HUDEP-2 (cell line): ENCODE measurements at regions not wholly inside any gene's neighbourhood (a gene's known extent, or its start where the extent isn't known, plus 50 kb on each side); places are given as distances from the start of the nearest gene placed in this dataset.
"Not testable (repeated sequence)": the region's sequence is repeated elsewhere in the genome, so short reads cannot be mapped to it uniquely, and the experiment has no call there.

ENCODE experiments used
- DNase-seq, 76 experiments: peaks; one replicate each; lab custom pipeline; 2025; ENCODE audit not compliant: unreplicated experiment in 76 of 76; lab: John Stamatoyannopoulos, UW

GRCh38 chrX:117843749-117844148 is 272.9 kb downstream of the KLHL13 start:
- DNase-seq: no peak

GRCh38 chrX:117840645-117841044 is 276.0 kb downstream of the KLHL13 start:
- no peak for DNase-seq

GRCh38 chrX:117839544-117839943 is 277.1 kb downstream of the KLHL13 start:
- no peak for DNase-seq

- DNase-seq: no peak
Observed at GRCh38 chrX:117838581-117839331, 277.9 kb downstream of the KLHL13 start.

- no peak for DNase-seq
Observed at GRCh38 chrX:117835034-117835433, 281.6 kb downstream of the KLHL13 start.

- DNase-seq: no peak
Observed at GRCh38 chrX:117834076-117834475, 282.5 kb downstream of the KLHL13 start.

GRCh38 chrX:117821472-117821871 is 295.1 kb downstream of the KLHL13 start:
- not testable (repeated sequence) for DNase-seq

GRCh38 chrX:117808426-117808825 is 308.2 kb downstream of the KLHL13 start:
- no peak for DNase-seq

GRCh38 chrX:117803463-117803862 is 313.1 kb downstream of the KLHL13 start:
- DNase-seq: no peak

GRCh38 chrX:117788339-117788738 is 328.3 kb downstream of the KLHL13 start:
- no peak for DNase-seq

- DNase-seq: no peak
Observed at GRCh38 chrX:117771384-117771783, 345.2 kb downstream of the KLHL13 start.

- DNase-seq: no peak
Observed at GRCh38 chrX:117768861-117769604, 347.6 kb downstream of the KLHL13 start.

- no peak for DNase-seq
Observed at GRCh38 chrX:117765211-117765610, 351.4 kb downstream of the KLHL13 start.

GRCh38 chrX:117752745-117753144 is 363.9 kb downstream of the KLHL13 start:
- no peak for DNase-seq

GRCh38 chrX:117751155-117751554 is 365.5 kb downstream of the KLHL13 start:
- no peak for DNase-seq

- no peak for DNase-seq
Observed at GRCh38 chrX:117744958-117745357, 371.7 kb downstream of the KLHL13 start.

GRCh38 chrX:117743469-117744251 is 372.9 kb downstream of the KLHL13 start:
- DNase-seq: peak in 1 of 76 experiments; percentile 0

- DNase-seq: no peak
Observed at GRCh38 chrX:117713411-117713810, 403.2 kb downstream of the KLHL13 start.

GRCh38 chrX:117711782-117712181 is 404.8 kb downstream of the KLHL13 start:
- DNase-seq: no peak

- no peak for DNase-seq
Observed at GRCh38 chrX:117707948-117708743, 408.5 kb downstream of the KLHL13 start.

- no peak for DNase-seq
Observed at GRCh38 chrX:117701050-117701449, 415.6 kb downstream of the KLHL13 start.
